SK-N-SH treated with all-trans-retinoic acid at 6 μM for 48 hours (cell line): ENCODE measurements at regions not wholly inside any gene's neighbourhood (a gene's known extent, or its start where the extent isn't known, plus 50 kb on each side); places are given as distances from the start of the nearest gene placed in this dataset.

ENCODE experiments used
- OSR1 ChIP-seq: fragments of 250-450 bp; sonication (Bioruptor Pico); IDR thresholded peaks from 2 replicates; pipeline ENCODE4 v1.8.0; 2022; ENCODE audit warnings: moderate library complexity, mild to moderate bottlenecking, inconsistent platforms
- TCF4 ChIP-seq: fragments of 250-450 bp; sonication (Bioruptor Pico); IDR thresholded peaks from 2 replicates; pipeline ENCODE4 v1.8.0; 2021; ENCODE audit warnings: mild to moderate bottlenecking, moderate library complexity, borderline replicate concordance
- ZC3H10 ChIP-seq: fragments of 250-450 bp; sonication (Bioruptor Pico); IDR thresholded peaks from 2 replicates; pipeline ENCODE4 v1.5.1; 2021; ENCODE audit warnings: mild to moderate bottlenecking, moderate library complexity
- ZFP30 ChIP-seq: fragments of 450-650 bp; formaldehyde crosslinking; IDR thresholded peaks from 2 replicates; pipeline ENCODE4 v1.5.0; 2022; ENCODE audit warnings: mild to moderate bottlenecking, moderate library complexity
- TF ChIP-seq, protein P1 (sequence below): fragments of 250-450 bp; sonication (Bioruptor Pico); IDR thresholded peaks from 2 replicates; pipeline ENCODE4 v1.5.1; 2021; ENCODE audit warnings: mild to moderate bottlenecking, moderate library complexity
- TF ChIP-seq, protein P2 (sequence below): fragments of 250-450 bp; sonication (Bioruptor Pico); IDR thresholded peaks from 2 replicates; pipeline ENCODE4 v1.5.0; 2020; ENCODE audit warnings: mild to moderate bottlenecking, moderate library complexity

DNA sequence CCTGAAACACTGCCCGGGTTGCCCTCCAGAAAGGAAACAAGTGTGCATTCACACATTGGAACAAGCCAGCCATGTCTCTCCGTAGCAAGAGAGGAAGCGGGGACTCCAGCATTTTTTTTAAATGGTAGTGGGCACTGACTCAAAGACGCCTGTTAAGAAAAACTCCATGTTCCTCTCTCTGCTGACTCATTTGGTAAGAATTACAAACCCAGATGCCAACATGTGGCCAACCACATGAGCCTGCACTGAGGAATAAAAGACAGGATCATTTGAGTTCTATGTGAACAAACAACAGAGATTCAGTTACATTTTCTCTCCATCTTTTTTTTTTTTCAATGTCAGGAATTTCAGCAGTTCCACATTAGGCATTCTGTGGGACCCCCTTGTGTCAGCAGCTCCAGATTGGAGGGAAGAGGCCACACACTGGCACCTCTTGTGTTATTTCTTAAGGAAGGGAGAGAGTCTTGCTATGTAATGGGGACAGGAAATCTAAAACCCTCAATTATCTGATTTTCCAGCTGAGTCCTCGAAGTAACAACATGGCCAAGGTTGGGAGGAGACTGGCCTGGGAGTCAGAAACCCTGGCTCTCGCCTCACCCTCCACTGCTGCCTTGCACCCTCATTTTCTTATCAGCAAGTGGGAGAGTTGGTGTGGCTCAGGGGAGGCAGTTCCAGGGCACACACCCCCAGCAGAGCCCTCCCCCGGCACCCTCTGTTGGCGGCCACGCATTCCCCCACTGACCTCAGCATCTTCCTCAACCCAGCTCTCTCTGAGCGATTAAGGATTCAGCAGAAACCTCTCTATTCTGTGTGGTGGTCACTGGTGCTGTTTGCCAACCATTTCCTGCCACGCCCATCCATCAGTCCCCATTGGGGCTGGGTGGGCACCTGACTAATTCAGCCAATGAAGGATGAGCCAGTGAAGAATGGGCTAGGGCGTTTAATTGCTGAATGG is 173.0 kb downstream of the FOXL1 start:
- TF ChIP-seq, protein P1, sequence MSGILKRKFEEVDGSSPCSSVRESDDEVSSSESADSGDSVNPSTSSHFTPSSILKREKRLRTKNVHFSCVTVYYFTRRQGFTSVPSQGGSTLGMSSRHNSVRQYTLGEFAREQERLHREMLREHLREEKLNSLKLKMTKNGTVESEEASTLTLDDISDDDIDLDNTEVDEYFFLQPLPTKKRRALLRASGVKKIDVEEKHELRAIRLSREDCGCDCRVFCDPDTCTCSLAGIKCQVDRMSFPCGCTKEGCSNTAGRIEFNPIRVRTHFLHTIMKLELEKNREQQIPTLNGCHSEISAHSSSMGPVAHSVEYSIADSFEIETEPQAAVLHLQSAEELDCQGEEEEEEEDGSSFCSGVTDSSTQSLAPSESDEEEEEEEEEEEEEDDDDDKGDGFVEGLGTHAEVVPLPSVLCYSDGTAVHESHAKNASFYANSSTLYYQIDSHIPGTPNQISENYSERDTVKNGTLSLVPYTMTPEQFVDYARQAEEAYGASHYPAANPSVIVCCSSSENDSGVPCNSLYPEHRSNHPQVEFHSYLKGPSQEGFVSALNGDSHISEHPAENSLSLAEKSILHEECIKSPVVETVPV (CRISPR knock-in tag) = no peak
- TF ChIP-seq ZFP30 (CRISPR knock-in tag) (no peak), TCF4 (CRISPR knock-in tag) (no peak), OSR1 (CRISPR knock-in tag) (no peak), ZC3H10 (CRISPR knock-in tag) (no peak)
- TF ChIP-seq, protein P2, sequence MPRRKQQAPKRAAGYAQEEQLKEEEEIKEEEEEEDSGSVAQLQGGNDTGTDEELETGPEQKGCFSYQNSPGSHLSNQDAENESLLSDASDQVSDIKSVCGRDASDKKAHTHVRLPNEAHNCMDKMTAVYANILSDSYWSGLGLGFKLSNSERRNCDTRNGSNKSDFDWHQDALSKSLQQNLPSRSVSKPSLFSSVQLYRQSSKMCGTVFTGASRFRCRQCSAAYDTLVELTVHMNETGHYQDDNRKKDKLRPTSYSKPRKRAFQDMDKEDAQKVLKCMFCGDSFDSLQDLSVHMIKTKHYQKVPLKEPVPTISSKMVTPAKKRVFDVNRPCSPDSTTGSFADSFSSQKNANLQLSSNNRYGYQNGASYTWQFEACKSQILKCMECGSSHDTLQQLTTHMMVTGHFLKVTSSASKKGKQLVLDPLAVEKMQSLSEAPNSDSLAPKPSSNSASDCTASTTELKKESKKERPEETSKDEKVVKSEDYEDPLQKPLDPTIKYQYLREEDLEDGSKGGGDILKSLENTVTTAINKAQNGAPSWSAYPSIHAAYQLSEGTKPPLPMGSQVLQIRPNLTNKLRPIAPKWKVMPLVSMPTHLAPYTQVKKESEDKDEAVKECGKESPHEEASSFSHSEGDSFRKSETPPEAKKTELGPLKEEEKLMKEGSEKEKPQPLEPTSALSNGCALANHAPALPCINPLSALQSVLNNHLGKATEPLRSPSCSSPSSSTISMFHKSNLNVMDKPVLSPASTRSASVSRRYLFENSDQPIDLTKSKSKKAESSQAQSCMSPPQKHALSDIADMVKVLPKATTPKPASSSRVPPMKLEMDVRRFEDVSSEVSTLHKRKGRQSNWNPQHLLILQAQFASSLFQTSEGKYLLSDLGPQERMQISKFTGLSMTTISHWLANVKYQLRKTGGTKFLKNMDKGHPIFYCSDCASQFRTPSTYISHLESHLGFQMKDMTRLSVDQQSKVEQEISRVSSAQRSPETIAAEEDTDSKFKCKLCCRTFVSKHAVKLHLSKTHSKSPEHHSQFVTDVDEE (CRISPR knock-in tag) = no peak
